ENCODE measurements at regions not wholly inside any gene's neighbourhood (a gene's known extent, or its start where the extent isn't known, plus 50 kb on each side); places are given as distances from the start of the nearest gene placed in this dataset.

GRCh38 chr15:38665586-38666305 is 101.1 kb upstream of the RASGRP1 start:
- Mint-ChIP-seq H3K9me3 (no peaks in the 10 kb centered on the region), H3K27ac (no peak overlapping the region), H3K36me3 (ENCODE audit: low read depth) (no peaks in the 10 kb centered on the region), H3K27me3 (ENCODE audit: low read depth, poor library complexity) (peaks cover 15% of the 10 kb centered on the region), H3K4me3 (no peak overlapping the region), H3K4me1 (peaks cover 19% of the 10 kb centered on the region)
- no peak for DNase-seq
- TF ChIP-seq CTCF (IDR thresholded peaks at IDR 0.05), result no peak

DNA sequence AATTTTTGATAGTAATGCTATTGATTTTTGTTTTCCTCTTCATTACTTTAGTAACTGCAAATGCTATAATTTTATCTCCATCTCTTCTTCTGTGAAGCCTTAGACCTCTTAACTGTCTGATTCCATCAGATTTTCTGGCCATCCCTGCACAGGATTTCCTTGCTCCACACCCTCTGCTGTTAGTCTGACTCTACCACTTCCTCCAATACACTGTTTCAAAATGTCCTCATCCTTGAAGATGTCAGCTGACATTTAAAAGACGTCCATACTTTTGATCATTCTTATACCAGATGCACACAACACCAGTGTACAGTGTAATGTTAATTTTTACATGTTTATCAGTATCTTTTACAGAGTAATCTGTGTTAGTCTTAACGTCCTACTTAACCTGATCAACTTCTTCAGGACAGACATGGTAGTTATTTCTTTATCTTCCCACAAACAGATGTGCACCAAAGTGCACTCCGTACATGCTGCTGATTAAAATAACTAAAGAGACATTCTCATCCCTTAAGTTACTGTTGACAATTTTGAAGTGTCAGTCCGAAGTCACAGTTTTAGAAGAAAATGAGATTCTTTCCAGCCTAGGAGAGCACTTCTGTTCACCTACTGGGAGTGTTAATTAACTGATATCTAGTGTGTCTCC is 102.4 kb upstream of the RASGRP1 start:
- H3K4me1 Mint-ChIP-seq, result peaks cover 19% of the 10 kb centered on the region
- no peak overlapping the region for H3K4me3 Mint-ChIP-seq
- no peak for DNase-seq
- H3K9me3 Mint-ChIP-seq, result no peaks in the 10 kb centered on the region
- H3K36me3 Mint-ChIP-seq (ENCODE audit: low read depth), result no peaks in the 10 kb centered on the region
- H3K27ac Mint-ChIP-seq, result no peak overlapping the region
- H3K27me3 Mint-ChIP-seq (ENCODE audit: low read depth, poor library complexity), result peaks cover 15% of the 10 kb centered on the region
- no peak for TF ChIP-seq CTCF (IDR thresholded peaks at IDR 0.05)

DNA sequence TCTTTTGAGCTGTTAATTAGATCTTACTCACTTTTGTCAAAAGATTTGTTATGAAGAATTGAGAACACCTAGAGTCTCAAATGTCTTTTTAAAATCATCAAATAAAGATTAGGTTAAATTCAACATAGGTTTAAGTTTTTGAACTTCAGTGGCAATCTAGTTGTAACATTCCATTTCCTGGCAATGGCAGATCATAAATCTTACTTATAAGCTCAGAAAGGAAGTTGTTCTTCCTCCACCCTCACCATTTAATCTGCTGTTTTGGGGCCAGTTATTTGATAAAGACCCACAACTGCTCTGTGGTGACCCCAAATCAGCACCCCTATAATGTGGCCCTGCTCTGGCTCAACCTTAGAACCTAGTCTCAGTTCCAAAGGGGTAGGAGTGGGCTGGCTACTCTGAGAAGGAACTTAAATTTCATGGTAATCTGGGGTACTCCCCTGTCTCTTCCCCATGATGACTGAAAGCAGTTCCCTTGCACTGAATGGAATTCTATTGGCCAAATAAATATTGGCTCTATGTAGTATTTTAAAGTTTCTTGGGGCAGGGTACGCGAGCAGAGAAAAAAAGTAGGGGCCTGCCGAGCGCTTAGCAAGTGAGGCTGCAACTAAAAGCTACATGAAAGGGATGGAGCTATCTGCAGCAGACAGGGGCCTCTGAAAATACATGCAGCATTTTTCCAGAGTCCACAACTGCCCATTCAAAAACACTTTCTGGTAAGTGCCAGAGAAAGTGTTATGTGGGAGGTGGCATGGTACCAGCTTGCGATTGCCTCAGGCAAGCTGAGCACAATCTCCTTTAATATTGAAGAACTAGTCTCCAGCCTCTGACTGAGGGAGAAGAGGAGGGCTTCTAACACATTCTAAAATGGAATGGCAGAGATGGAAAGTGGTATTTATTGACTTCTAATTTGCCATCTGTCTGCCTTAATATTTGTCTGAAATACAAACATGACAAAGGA is 103.6 kb upstream of the RASGRP1 start:
- peaks cover 15% of the 10 kb centered on the region for H3K27me3 Mint-ChIP-seq (ENCODE audit: low read depth, poor library complexity)

DNA sequence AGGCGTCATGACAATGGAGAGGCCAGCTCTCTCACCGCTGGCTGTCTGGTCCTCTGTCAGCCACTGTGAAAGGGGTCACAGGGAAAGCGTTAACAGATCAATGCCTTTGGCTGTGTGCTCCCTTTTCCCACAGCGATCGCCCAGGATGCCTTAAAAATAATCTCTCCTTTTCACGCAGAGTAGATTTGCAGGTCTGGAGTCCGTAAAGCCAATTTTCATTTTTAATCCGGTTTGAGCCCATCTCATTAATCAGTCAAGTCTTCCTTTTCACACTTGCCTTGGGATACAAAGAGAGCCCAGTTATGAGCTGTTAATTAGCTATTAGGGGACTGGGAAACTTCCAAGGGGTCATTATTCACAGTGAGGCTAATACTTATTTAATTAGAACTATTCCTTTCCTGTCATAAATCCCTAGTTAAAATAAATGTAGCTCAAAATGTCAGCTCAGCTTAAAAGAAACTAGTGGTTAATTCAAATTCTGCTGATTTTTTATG is 104.3 kb upstream of the RASGRP1 start:
- Mint-ChIP-seq H3K27ac (no peak overlapping the region), H3K9me3 (no peaks in the 10 kb centered on the region), H3K4me1 (peaks cover 19% of the 10 kb centered on the region), H3K27me3 (ENCODE audit: low read depth, poor library complexity) (peaks cover 15% of the 10 kb centered on the region), H3K4me3 (no peak overlapping the region), H3K36me3 (ENCODE audit: low read depth) (no peaks in the 10 kb centered on the region)
- DNase-seq, result no peak
- TF ChIP-seq CTCF (IDR thresholded peaks at IDR 0.05), result no peak

More for the DNA sequence above, 103.6 kb upstream of the RASGRP1 start:
- H3K27ac Mint-ChIP-seq, result no peak overlapping the region
- peaks cover 19% of the 10 kb centered on the region for H3K4me1 Mint-ChIP-seq
- DNase-seq, result no peak
- H3K9me3 Mint-ChIP-seq, result no peaks in the 10 kb centered on the region
- no peaks in the 10 kb centered on the region for H3K36me3 Mint-ChIP-seq (ENCODE audit: low read depth)
- no peak for TF ChIP-seq CTCF (IDR thresholded peaks at IDR 0.05)
- no peak overlapping the region for H3K4me3 Mint-ChIP-seq

- Mint-ChIP-seq H3K4me3 (no peak overlapping the region), H3K27ac (no peak overlapping the region), H3K27me3 (ENCODE audit: low read depth, poor library complexity) (peaks cover 14% of the 10 kb centered on the region), H3K4me1 (peaks cover 19% of the 10 kb centered on the region), H3K9me3 (no peaks in the 10 kb centered on the region), H3K36me3 (ENCODE audit: low read depth) (no peaks in the 10 kb centered on the region)
- DNase-seq, result no peak
- TF ChIP-seq CTCF (IDR thresholded peaks at IDR 0.05), result no peak
Observed at GRCh38 chr15:38670128-38671005, 105.8 kb upstream of the RASGRP1 start.

Data from nephron progenitor cell (in vitro differentiated cells).